GM21526 (cell line): ENCODE measurements at regions not wholly inside any gene's neighbourhood (a gene's known extent, or its start where the extent isn't known, plus 50 kb on each side); places are given as distances from the start of the nearest gene placed in this dataset.

Experiments
- ATAC-seq: cut with Tn5 transposase; IDR thresholded peaks from one replicate; pipeline ENCODE4 v1.9.1; 2021; ENCODE audit warnings: moderate library complexity; ENCODE audit not compliant: unreplicated experiment, low FRiP score

DNA sequence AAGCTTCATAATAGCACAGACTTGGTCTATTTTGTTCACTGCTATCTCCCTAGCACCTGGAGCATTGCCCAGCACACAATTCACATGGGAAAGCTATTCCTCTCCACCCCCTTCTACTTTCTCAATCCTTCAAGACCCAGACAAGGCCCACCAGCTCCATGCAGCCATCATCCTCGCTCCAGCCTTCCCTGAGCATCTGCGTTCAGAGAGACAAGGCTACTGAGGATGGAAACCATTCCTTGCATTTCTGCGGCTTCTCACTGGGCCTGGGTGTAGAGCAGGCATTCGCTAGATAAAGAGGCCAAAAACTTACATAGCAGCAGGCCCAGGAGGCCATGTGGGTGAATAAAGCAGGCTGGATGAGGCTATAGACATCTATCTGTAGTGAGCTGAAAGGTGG, 530.8 kb downstream of the BUD13 start:
- ATAC-seq = no peak

DNA sequence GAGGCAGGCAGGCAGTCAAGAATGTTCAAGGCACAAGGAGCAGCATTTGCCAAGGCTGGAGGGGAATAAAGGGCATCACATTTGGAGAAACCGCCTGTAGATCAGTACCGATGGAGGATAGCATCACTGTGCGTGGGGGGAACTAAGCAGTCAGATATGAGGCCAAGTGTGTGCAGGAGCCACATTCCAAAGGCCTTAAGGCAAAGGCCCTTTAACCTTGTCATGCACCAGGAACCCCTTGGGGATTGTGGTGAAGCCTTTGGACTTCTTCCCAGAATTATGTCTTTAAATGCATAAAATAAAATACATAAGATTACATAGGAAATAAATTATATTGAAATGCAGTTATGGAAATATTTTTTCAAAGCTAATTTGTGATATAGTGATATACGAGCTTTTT, 532.1 kb downstream of the BUD13 start:
- ATAC-seq = no peak

DNA sequence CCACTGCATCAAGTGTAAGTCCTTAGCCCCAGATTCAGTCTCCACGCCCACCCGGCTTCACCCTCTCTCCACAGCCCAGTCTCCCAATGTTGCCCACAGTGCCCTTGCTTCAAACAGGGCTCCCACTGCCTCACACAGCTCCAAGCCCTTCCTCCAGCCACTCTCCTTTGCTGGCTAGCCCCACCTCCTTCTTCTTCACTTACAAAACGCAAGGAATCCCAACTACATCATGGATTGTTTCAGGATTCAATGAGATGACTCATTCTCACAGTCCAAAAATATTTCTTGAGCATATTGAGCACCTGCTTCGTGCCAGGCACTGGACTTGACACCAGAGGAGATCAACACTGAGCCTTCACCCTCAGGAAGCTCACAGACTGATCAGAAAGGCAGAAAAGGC, 533.5 kb downstream of the BUD13 start:
- ATAC-seq = no peak

DNA sequence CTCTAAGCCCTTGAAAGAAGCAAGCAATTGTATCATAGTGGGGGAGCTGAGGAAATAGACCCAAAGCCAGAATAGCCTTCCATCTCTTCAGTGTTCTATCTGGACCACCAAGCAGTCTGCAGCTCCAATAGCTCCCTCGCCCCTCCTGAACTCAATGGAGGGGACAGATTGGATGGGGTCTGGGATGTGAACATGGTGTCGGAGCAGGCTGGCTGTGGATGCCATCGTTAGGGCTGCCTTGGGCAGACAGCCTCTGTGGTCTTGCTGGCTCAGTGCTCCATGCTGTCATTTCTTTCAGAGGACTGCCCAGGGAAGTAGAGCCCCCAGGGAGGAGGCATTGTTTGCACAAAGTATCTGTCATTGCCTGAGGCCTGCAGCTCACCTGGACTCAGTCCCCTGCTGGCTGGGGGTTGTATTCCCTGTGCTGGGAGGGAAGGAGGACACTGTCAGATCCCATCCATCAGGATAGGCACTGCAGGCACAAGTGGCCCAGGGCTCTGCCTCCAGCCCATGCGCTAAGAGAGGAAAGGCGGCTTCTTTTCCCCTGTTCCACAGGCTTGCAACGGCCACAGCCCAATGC, 537.7 kb downstream of the BUD13 start:
- ATAC-seq = no peak

DNA sequence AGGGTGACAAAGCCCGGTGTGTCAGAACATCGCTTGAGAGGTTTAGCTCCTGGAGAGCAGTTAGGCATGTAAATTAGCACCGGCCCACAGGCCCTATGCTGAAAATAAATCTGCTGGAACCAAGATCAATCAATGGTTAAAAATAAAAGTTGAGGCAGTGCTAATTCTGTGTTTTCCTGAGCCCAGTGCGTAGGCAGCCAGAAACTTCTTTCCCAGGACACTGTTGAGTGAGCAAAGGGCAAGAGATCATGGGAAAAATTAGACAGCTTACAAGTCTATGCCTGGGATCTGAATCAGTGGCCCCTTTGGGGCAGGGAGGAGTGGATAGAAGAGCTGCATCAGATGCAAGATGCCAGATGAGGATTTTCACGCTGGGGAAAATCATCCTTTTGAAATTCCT, 539.2 kb downstream of the BUD13 start:
- ATAC-seq = no peak

DNA sequence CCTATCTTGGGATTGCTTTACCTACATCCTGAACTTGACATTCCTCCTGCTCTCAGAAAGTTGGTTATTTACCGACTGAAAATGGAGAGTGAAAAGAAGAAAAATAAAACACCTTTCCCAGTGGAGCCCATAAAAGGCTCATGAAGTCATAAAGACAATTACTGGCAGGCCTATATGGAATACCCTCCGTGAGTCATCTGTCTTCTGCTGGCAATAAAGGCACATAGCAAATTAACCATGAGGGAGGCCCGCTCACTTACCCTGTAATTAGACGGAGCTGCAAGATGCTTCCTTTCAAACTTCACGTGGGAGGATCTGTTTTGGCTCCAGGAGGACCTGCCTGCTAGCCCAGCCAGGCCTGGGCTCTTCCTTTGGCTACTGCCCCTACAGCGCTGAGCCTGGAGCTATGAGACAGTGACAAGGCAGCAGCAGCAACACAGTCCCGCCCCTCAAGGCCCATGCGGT, 540.4 kb downstream of the BUD13 start:
- no peak for ATAC-seq

DNA sequence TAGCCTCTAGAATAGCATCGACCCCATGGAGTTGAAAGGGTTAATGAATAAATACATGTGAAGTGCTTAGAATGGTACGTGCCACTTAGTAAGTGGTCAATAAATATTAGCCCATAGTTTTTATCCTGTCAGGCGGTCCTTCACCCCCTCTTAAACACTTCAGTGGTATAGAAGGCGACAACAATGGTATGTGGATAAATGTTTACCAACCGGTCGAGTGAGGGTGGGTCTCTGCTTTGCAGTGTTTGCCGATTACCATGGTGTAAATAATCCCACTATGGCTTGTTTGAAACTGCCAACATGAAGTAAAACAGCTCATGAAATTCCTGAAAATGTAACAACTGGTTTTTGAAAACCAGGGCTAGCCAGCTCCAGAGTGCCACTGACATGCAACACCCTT, 541.2 kb downstream of the BUD13 start:
- no peak for ATAC-seq

DNA sequence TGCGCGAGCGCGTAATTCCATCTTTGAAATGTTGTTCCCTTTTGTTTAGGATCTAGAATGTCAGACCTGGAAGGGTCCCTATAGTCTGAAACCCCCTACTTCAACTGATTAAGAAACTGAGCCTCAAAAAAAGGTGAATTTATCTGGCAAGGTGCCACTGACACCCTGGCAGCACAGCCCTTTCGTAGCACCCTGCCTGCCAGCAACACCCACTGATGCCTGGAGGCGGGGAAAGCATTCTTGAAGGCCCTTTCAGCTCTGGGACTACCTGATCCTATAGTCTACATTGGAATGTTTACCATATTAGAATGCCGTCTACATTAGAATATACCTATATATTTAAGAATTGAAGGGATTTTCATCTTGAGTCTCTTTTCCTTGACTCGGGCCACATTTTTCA, 542.3 kb downstream of the BUD13 start:
- no peak for ATAC-seq

DNA sequence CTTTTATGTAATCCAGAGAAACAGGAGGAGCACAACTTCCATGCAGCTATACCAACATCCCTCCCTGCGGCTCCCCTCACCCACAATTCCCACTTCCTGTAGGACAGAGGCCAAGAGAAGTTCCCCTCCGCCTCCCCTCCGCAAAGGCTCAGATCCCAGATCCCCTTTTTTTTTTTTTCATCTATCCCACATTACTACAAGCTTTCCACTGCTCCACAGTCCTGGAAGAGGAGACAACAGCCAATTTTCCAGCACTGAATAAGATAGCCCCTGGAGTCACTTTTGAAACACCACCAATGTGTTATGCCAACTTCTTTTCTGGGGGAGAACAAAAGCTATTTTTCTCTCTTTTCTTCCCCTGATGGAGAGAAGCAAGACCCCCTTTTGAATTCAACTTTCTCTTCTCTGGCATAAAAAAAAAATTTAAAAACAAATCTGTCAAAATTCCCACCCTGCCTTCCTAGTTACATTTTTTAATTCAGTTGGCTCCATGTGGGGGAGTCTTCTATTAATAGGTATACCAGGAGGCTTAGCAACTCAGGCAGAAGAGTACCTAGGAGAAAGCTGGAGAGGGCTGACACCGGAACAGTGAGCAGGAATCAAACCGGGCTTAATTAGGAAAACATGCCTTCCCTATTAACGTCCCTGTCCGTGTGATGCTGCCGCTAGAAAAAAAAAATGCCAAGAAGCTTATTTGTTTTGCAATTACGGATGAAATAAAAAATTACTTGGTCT, 543.4 kb downstream of the BUD13 start:
- ATAC-seq = no peak

DNA sequence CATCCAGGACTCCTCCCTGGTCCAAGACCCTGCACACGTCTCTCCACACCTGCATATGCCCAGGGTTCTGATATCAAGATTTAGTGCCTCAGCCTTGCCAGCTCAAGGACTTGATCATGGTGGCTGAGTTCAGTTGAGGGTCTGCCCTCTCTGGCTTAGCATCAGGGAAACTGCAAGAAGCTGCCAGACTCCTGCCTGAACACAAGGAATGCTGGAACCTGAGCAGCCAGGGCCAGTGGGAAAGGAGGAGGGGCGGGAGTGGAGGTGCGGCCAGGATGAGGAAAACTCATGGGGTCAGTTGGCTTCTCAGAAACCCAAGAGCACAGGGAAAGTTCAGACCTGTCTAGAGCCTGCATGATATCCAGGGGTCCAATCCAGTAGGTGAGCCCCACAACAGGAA, 546.1 kb downstream of the BUD13 start:
- no peak for ATAC-seq

DNA sequence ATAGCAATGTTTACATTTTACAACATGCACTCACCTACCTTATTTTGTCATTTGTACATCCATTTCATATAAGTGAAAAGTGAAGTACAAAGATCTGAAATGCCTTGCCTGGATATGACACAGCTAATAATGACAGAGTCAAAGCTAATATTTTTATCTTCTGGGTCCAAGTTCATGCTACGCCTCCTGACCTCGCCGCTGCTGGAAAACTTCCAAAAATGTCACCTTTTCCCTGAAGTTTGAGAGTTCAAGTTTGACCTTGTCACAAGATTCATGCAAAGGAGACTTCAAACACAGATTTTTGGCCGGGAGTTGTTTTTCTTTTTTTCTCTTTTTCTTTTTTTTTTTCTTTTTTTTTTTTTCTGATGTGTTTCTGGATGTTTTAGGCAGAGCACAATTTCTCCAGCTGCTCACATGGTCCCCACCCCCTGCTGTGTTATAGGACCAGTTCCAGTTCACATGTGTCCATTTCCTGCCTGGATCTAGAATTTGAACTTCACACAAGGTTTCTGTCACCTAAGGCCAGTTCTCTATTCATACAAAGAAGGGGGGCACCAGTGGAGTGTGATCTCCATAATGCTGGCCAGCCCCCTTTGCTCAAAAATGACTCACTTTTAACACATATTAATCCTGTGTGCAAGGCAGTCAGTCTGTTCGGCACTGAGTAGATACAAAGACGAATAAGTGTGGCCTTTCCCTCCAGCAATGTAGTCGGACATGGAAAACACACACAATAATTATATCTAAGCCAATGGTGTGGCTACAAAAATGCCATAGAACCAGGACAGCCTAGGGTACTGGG, 546.8 kb downstream of the BUD13 start:
- no peak for ATAC-seq

DNA sequence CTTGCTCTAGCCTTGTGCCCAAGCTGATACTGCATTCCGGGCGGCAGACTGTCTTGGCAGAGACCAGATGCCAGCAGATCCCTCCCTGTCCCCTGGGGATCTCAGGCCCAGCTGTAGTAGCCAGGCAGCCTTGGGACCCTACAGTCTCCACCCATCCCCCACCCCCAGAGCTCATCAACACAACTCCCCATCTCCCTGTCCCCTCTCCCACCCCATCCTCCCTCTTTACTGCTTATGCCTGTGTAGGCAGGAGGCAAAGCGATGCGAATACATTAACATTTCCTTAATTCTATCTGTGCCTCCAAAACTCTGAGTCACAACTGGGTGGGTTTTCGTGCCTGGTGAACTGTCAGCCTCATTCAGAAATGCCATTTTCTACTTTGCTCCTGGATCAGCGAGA, 547.6 kb downstream of the BUD13 start:
- no peak for ATAC-seq

DNA sequence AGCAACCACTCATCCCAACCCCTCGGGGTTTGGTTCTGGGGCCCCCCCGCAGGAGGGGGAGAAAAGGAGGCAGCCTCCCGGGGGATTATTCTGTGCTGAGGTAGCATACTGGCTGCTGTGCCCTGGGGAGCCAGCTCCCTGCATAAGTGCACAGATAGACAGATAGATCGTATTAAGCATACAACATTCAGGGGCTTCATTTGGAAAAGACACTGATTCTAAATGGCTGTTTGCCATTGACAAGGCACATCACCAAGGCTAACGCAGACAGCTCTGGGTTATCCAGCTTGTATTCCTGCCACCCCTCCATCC, 547.9 kb downstream of the BUD13 start:
- ATAC-seq = no peak

DNA sequence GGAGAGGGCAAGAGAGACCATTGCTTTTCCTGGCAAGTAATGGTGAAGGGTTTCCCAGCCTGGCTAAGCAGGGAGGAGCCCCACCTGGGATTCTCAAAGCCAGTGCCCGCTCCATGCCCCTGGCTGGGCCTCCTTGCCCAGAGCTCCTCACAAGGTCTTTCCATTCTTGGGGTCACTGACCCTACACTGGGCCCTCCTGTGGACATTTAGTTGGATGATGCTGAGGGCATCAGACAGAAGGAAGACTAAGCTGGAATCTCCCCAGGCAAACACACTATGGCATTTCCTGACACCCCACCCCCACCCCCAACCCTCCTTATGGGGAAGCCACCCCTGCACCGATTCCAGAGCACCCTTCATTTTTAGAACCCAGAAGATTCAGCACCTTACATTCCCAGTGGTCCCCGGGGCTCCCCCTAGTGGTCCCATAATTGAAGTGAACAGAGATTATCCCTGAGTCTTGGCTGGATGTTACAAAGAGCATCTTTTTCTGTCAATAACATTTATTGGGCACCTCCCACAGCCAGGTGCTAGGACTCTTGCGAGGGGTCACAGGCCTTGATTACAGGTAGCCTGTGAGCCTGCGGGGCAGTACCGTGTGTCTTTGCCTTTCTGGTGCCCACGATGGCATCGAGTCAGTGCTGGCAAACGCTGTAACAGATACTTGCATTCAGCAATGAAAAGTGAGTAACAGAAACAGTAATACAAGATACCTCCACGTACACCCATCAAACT, 548.5 kb downstream of the BUD13 start:
- ATAC-seq = no peak

DNA sequence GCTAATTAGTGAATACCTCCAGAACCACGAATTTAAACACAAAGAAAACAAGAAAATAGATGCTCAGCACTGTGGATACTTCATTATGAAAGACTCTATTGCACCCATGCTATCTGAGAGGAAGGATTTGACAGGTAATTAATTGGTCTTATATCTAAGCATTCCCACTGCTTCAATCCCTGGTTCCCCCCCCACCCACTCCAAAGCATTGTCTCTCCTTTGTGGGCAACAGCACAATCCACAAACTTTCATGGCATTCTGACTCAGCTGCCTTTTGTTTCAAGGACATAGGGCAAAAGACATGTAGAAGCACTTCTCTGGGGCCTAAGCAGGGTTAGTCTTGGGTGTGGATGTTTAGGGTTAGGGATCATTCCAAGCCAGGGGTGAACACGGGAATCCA, 551.4 kb downstream of the BUD13 start:
- no peak for ATAC-seq

DNA sequence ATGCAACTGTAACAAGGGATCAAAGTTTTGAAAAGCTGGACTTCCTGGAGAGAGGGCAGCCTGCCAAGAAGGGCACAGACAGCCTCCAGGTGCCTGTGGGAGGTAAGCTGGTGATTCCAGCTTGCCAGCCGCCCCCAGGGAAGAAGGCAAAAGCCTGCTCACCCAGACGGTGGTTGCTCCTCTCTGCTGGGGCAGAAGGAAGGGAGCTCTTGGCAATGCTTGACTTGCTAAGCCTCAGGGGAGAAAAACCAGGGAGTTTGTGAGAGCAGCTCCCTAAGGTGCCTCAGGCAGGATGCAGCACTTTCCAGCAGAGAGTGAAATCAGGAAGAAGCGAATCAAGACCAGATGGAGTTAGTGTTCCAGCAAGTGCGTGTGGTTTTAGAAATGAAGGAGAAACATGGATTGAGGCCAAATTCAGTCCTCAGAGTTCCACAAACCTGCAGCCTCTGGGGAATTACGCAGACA, 553.6 kb downstream of the BUD13 start:
- ATAC-seq = no peak

DNA sequence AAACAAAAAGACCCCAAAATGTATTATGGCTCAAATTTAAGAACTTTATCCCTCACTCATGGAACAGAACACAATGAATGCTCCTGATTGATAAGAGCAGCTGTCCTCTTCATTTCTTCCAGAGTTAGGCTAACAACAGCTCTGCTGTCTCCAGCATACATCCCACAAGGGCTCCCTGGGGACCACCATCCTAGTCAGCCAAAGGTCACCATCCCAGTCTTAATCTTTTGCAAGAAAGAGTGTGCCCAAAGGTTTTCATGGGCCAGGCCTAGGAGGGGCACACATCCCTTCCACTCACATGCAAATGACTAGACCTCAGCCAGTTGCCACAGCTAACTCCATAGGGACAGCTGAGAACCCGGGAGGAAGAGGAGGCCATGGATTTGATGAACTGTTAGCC, 555.3 kb downstream of the BUD13 start:
- ATAC-seq = no peak

DNA sequence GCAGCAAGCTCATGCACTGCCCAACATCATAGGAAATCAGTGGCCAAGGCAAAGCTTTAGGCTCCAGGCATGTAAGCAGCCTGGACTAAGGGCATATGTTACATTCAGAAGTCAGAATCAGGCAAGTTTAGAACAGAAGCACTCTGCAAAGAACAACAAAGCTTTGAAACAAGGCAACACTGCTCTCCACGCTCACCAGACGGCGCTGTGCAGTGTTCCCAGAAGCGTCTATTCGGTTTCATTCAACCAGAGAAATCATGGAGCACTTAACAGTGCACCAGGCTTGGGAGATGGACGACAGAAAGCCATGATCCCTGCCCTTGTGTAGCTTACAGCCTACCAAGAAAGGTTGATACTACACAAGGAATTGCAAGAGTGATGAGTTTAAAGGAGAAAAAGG, 555.8 kb downstream of the BUD13 start:
- no peak for ATAC-seq

DNA sequence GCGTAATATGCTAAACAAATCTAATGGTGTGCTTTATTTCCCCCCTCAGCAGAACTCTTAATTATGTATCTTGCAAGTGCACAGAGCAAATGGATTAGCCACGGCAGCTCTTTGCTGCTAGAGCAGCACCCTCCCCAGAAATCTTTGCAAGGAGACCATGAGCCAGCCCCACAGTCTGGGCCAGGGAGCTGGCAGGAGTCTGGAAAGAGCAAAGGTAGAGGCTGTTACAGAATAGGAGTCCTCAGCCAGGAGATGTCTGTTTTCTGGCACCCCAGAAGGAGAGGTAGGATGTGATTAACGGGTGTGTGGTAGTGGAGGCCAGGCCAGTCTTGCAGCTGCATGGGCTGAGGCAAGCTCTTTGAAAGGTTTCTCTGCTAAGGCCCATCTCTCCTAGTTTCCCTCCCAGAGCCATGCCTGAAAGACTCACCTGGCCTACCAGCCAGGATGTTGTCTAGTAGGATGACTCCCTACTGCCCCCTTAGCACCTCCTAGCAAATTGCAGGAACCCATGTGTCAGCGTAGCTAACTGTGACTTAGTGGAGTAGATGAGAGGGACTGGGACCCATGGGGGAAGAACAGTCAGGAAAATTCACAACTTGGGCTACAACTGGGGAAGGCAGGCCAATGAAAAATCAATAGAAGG, 557.2 kb downstream of the BUD13 start:
- no peak for ATAC-seq

DNA sequence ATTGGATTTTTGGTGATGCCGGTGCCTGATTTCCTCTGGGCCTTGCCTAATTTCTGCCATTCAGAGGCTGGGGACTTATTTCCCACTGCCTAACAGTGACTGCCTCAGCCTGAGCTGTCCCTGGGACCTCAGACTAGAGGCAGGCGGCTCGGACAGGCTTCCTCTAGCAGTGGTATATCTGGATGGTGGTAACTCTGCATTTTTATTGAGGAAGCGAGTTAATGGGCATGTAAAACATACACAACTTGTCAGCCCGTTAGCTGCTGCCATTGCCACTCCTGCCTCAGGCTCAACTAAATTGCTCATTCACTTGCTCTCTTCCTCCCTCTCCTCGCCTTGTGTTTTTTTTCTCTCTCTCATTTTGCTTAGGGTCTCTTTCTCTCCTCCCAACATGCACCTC, 561.6 kb downstream of the BUD13 start:
- ATAC-seq = no peak

DNA sequence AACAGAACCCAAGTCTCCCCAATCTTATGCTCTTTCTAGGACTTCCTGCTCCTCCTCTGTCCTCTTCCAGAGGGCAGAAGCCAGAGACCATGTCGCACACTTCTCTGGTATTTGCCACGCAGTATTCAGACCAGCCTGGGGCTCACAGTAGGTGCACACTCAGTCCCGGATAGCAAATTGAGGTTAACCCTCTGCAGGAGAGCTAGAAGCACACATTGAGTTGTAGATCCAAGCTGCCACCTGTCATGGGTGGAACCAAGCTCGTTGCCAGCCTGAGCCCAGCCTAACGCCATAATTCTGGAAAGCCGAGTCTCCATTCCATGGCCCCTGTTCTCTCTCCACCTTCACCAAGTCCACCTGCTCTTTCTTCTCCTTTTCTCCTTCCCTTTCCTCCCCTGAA, 562.1 kb downstream of the BUD13 start:
- ATAC-seq = no peak
